CD4-positive, alpha-beta T cell treated with Interleukin-2 at 100 ng/mL for 4 hours (primary cell): ENCODE measurements at regions not wholly inside any gene's neighbourhood (a gene's known extent, or its start where the extent isn't known, plus 50 kb on each side); places are given as distances from the start of the nearest gene placed in this dataset.

Source experiments
- DNase-seq: peaks from one replicate; pipeline ENCODE4 v3.0.0-alpha.2; 2020; ENCODE audit warnings: low spot score

GRCh38 chr10:77710759-77711682 lies 73.4 kb upstream of the KCNMA1 start:
- DNase-seq = peak; percentile 66

DNA sequence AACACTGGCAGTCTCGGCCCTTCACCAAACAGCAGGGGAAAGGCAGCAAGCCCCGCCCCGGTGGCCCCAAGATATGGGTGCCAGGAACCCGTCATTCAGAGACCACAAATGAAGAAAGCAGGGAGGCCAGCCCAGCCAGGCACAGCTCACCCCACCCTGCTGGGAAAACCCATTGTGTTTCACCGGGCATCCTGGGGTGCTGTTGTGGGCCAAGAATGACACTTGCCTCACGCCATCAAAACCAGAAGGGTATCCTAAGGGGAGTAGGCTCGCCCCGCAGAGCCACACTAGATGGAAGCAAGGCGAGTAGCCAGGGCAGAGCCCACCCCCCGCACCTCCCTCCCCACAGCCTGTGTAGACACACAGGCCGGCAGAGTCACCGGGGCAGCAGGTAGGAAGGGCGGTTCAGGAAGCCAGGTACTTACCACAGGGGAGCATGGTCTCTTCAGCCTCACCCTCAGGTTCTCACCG lies 72.5 kb upstream of the KCNMA1 start:
- DNase-seq = no peak

GRCh38 chr10:77707570-77707969 lies 70.0 kb upstream of the KCNMA1 start:
- no peak for DNase-seq

GRCh38 chr10:77702166-77702565 lies 64.6 kb upstream of the KCNMA1 start:
- DNase-seq = no peak

GRCh38 chr10:77700086-77700485 lies 62.5 kb upstream of the KCNMA1 start:
- DNase-seq = no peak

- no peak for DNase-seq
These were observed 61.6 kb upstream of the KCNMA1 start for GRCh38 chr10:77699080-77699645.

GRCh38 chr10:77698267-77698931 lies 60.8 kb upstream of the KCNMA1 start:
- DNase-seq = no peak

GRCh38 chr10:77696584-77696983 lies 59.0 kb upstream of the KCNMA1 start:
- DNase-seq = no peak

GRCh38 chr10:77695186-77695585 lies 57.6 kb upstream of the KCNMA1 start:
- DNase-seq = no peak

GRCh38 chr10:77692782-77693181 lies 55.2 kb upstream of the KCNMA1 start:
- no peak for DNase-seq

- DNase-seq = no peak
These were observed 51.7 kb upstream of the KCNMA1 start for GRCh38 chr10:77689339-77689738.

- DNase-seq = no peak
These were observed 50.0 kb upstream of the KCNMA1 start for GRCh38 chr10:77687621-77688020.
